ENCODE measurements at regions not wholly inside any gene's neighbourhood (a gene's known extent, or its start where the extent isn't known, plus 50 kb on each side); places are given as distances from the start of the nearest gene placed in this dataset.

GRCh38 chr2:184410160-184410559 is 188.2 kb upstream of the ZNF804A start:
- TF ChIP-seq MAX (IDR thresholded peaks at IDR 0.05) (no peak), CTCF (IDR thresholded peaks at IDR 0.05 in 2 of 3, conservative IDR thresholded peaks at IDR 0.05 in 1 of 3; ENCODE audit: borderline replicate concordance in 1 of 3, insufficient read depth in 1 of 3, low read depth in 2 of 3, low read length in 2 of 3) (no peak), JUND (IDR thresholded peaks at IDR 0.05) (no peak), EZH2phosphoT487 (IDR thresholded peaks at IDR 0.05; ENCODE audit: borderline replicate concordance) (no peak), RAD21 (IDR thresholded peaks at IDR 0.05; ENCODE audit: low read depth) (no peak), POLR2A (IDR thresholded peaks at IDR 0.05; ENCODE audit: borderline replicate concordance, extremely low read depth, insufficient read depth, insufficient read length) (no peak), FOSL1 (IDR thresholded peaks at IDR 0.05; ENCODE audit: low read depth) (no peak)
